ENCODE measurements at regions not wholly inside any gene's neighbourhood (a gene's known extent, or its start where the extent isn't known, plus 50 kb on each side); places are given as distances from the start of the nearest gene placed in this dataset.

GRCh38 chr3:23691357-23691895 is 114.3 kb upstream of the UBE2E1 start:
- Histone ChIP-seq H3K9ac (ENCODE audit: low read length) (no peak overlapping the region), H3K36me3 (ENCODE audit: control insufficient read depth, low read depth, low read length) (no peaks in the 10 kb centered on the region), H3K27ac (ENCODE audit: low read length) (no peak overlapping the region), H3K27me3 (ENCODE audit: control insufficient read depth, insufficient read depth, low read length) (no peaks in the 10 kb centered on the region), H3K4me1 (ENCODE audit: control insufficient read depth, low read depth, low read length) (peaks cover 9% of the 10 kb centered on the region), H3K9me3 (ENCODE audit: control insufficient read depth, low read depth, low read length) (no peaks in the 10 kb centered on the region), H3K4me3 (ENCODE audit: low read length) (no peak overlapping the region)

- no peaks in the 10 kb centered on the region for H3K9me3 ChIP-seq (ENCODE audit: control insufficient read depth, low read depth, low read length)
- no peaks in the 10 kb centered on the region for H3K27me3 ChIP-seq (ENCODE audit: control insufficient read depth, insufficient read depth, low read length)
- H3K27ac ChIP-seq (ENCODE audit: low read length), result no peak overlapping the region
- peaks cover 6% of the 10 kb centered on the region for H3K4me1 ChIP-seq (ENCODE audit: control insufficient read depth, low read depth, low read length)
- no peak overlapping the region for H3K9ac ChIP-seq (ENCODE audit: low read length)
- H3K36me3 ChIP-seq (ENCODE audit: control insufficient read depth, low read depth, low read length), result no peaks in the 10 kb centered on the region
- H3K4me3 ChIP-seq (ENCODE audit: low read length), result no peak overlapping the region
Observed at GRCh38 chr3:23696842-23697241, 108.9 kb upstream of the UBE2E1 start.

GRCh38 chr3:23697416-23697815 is 108.3 kb upstream of the UBE2E1 start:
- Histone ChIP-seq H3K4me1 (ENCODE audit: control insufficient read depth, low read depth, low read length) (peaks cover 10% of the 10 kb centered on the region), H3K9me3 (ENCODE audit: control insufficient read depth, low read depth, low read length) (no peaks in the 10 kb centered on the region), H3K36me3 (ENCODE audit: control insufficient read depth, low read depth, low read length) (no peaks in the 10 kb centered on the region), H3K4me3 (ENCODE audit: low read length) (no peak overlapping the region), H3K27ac (ENCODE audit: low read length) (no peak overlapping the region), H3K27me3 (ENCODE audit: control insufficient read depth, insufficient read depth, low read length) (no peaks in the 10 kb centered on the region), H3K9ac (ENCODE audit: low read length) (no peak overlapping the region)

- peaks cover 10% of the 10 kb centered on the region for H3K4me1 ChIP-seq (ENCODE audit: control insufficient read depth, low read depth, low read length)
- no peaks in the 10 kb centered on the region for H3K27me3 ChIP-seq (ENCODE audit: control insufficient read depth, insufficient read depth, low read length)
- H3K27ac ChIP-seq (ENCODE audit: low read length), result no peak overlapping the region
- no peaks in the 10 kb centered on the region for H3K9me3 ChIP-seq (ENCODE audit: control insufficient read depth, low read depth, low read length)
- H3K9ac ChIP-seq (ENCODE audit: low read length), result no peak overlapping the region
- no peak overlapping the region for H3K4me3 ChIP-seq (ENCODE audit: low read length)
- H3K36me3 ChIP-seq (ENCODE audit: control insufficient read depth, low read depth, low read length), result no peaks in the 10 kb centered on the region
Observed at GRCh38 chr3:23698652-23699313, 107.0 kb upstream of the UBE2E1 start.

- Histone ChIP-seq H3K27me3 (ENCODE audit: control insufficient read depth, insufficient read depth, low read length) (no peaks in the 10 kb centered on the region), H3K9ac (ENCODE audit: low read length) (no peak overlapping the region), H3K27ac (ENCODE audit: low read length) (no peak overlapping the region), H3K4me1 (ENCODE audit: control insufficient read depth, low read depth, low read length) (peaks cover 10% of the 10 kb centered on the region), H3K36me3 (ENCODE audit: control insufficient read depth, low read depth, low read length) (no peaks in the 10 kb centered on the region), H3K4me3 (ENCODE audit: low read length) (no peak overlapping the region), H3K9me3 (ENCODE audit: control insufficient read depth, low read depth, low read length) (no peaks in the 10 kb centered on the region)
Observed at GRCh38 chr3:23700616-23701015, 105.1 kb upstream of the UBE2E1 start.

GRCh38 chr3:23701716-23702597 is 103.8 kb upstream of the UBE2E1 start:
- peaks cover 10% of the 10 kb centered on the region for H3K4me1 ChIP-seq (ENCODE audit: control insufficient read depth, low read depth, low read length)
- H3K9me3 ChIP-seq (ENCODE audit: control insufficient read depth, low read depth, low read length), result no peaks in the 10 kb centered on the region
- H3K27ac ChIP-seq (ENCODE audit: low read length), result no peak overlapping the region

GRCh38 chr3:23704298-23704697 is 101.5 kb upstream of the UBE2E1 start:
- Histone ChIP-seq H3K9me3 (ENCODE audit: control insufficient read depth, low read depth, low read length) (no peaks in the 10 kb centered on the region), H3K4me1 (ENCODE audit: control insufficient read depth, low read depth, low read length) (peaks cover 5% of the 10 kb centered on the region), H3K36me3 (ENCODE audit: control insufficient read depth, low read depth, low read length) (no peaks in the 10 kb centered on the region), H3K27me3 (ENCODE audit: control insufficient read depth, insufficient read depth, low read length) (no peaks in the 10 kb centered on the region), H3K9ac (ENCODE audit: low read length) (no peak overlapping the region), H3K4me3 (ENCODE audit: low read length) (no peak overlapping the region), H3K27ac (ENCODE audit: low read length) (no peak overlapping the region)

More at GRCh38 chr3:23701716-23702597, 103.8 kb upstream of the UBE2E1 start:
- no peaks in the 10 kb centered on the region for H3K36me3 ChIP-seq (ENCODE audit: control insufficient read depth, low read depth, low read length)
- H3K9ac ChIP-seq (ENCODE audit: low read length), result no peak overlapping the region
- H3K4me3 ChIP-seq (ENCODE audit: low read length), result no peak overlapping the region
- H3K27me3 ChIP-seq (ENCODE audit: control insufficient read depth, insufficient read depth, low read length), result no peaks in the 10 kb centered on the region

- Histone ChIP-seq H3K9me3 (ENCODE audit: control insufficient read depth, low read depth, low read length) (no peaks in the 10 kb centered on the region), H3K27me3 (ENCODE audit: control insufficient read depth, insufficient read depth, low read length) (no peaks in the 10 kb centered on the region), H3K4me3 (ENCODE audit: low read length) (no peak overlapping the region), H3K36me3 (ENCODE audit: control insufficient read depth, low read depth, low read length) (no peaks in the 10 kb centered on the region), H3K4me1 (ENCODE audit: control insufficient read depth, low read depth, low read length) (peaks cover 10% of the 10 kb centered on the region), H3K9ac (ENCODE audit: low read length) (no peak overlapping the region), H3K27ac (ENCODE audit: low read length) (no peak overlapping the region)
Observed at GRCh38 chr3:23706111-23706510, 99.6 kb upstream of the UBE2E1 start.

GRCh38 chr3:23709987-23710386 is 95.8 kb upstream of the UBE2E1 start:
- Histone ChIP-seq H3K27me3 (ENCODE audit: control insufficient read depth, insufficient read depth, low read length) (no peaks in the 10 kb centered on the region), H3K9me3 (ENCODE audit: control insufficient read depth, low read depth, low read length) (no peaks in the 10 kb centered on the region), H3K36me3 (ENCODE audit: control insufficient read depth, low read depth, low read length) (no peaks in the 10 kb centered on the region), H3K27ac (ENCODE audit: low read length) (no peak overlapping the region), H3K4me1 (ENCODE audit: control insufficient read depth, low read depth, low read length) (peaks cover 15% of the 10 kb centered on the region), H3K9ac (ENCODE audit: low read length) (no peak overlapping the region), H3K4me3 (ENCODE audit: low read length) (no peak overlapping the region)

- no peak overlapping the region for H3K9ac ChIP-seq (ENCODE audit: low read length)
- no peaks in the 10 kb centered on the region for H3K36me3 ChIP-seq (ENCODE audit: control insufficient read depth, low read depth, low read length)
- no peak overlapping the region for H3K4me3 ChIP-seq (ENCODE audit: low read length)
- H3K27me3 ChIP-seq (ENCODE audit: control insufficient read depth, insufficient read depth, low read length), result no peaks in the 10 kb centered on the region
- no peak overlapping the region for H3K27ac ChIP-seq (ENCODE audit: low read length)
- H3K4me1 ChIP-seq (ENCODE audit: control insufficient read depth, low read depth, low read length), result peaks cover 15% of the 10 kb centered on the region
- H3K9me3 ChIP-seq (ENCODE audit: control insufficient read depth, low read depth, low read length), result no peaks in the 10 kb centered on the region
Observed at GRCh38 chr3:23710555-23710954, 95.2 kb upstream of the UBE2E1 start.

- Histone ChIP-seq H3K4me1 (ENCODE audit: control insufficient read depth, low read depth, low read length) (peaks cover 15% of the 10 kb centered on the region), H3K9ac (ENCODE audit: low read length) (no peak overlapping the region), H3K36me3 (ENCODE audit: control insufficient read depth, low read depth, low read length) (no peaks in the 10 kb centered on the region), H3K27ac (ENCODE audit: low read length) (no peak overlapping the region), H3K27me3 (ENCODE audit: control insufficient read depth, insufficient read depth, low read length) (no peaks in the 10 kb centered on the region), H3K9me3 (ENCODE audit: control insufficient read depth, low read depth, low read length) (no peaks in the 10 kb centered on the region), H3K4me3 (ENCODE audit: low read length) (no peak overlapping the region)
Observed at GRCh38 chr3:23711916-23712494, 93.8 kb upstream of the UBE2E1 start.

All from iPS-18a (cell line).